Fibroblast of skin of left quadriceps (primary cell): ENCODE measurements at regions not wholly inside any gene's neighbourhood (a gene's known extent, or its start where the extent isn't known, plus 50 kb on each side); places are given as distances from the start of the nearest gene placed in this dataset.

Source experiments
- DNase-seq, 2 experiments: peaks; one replicate each; pipeline ENCODE4 v3.0.0-alpha.2; 2013; ENCODE audit warnings: low read depth in 2 of 2

DNA sequence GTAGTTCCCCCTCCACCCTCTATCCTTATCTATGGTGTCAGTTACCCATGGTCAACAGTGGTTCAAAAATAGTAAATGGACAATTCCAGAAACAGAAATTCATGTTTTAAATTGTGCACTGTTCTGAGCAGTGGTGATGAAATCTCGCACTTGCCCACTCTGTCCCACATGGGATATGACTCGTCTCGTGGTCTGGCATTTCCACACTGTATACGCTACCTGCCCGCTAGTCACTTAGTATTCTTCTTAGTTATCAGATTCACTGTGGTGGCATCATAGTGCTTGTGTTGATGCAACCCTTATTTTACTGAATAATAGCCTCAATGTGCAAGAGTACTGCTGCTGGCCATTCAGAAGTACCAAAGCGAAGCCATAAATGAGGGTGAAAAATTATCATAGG is 507.0 kb downstream of the SNAPC1 start:
- DNase-seq, result no peak

DNA sequence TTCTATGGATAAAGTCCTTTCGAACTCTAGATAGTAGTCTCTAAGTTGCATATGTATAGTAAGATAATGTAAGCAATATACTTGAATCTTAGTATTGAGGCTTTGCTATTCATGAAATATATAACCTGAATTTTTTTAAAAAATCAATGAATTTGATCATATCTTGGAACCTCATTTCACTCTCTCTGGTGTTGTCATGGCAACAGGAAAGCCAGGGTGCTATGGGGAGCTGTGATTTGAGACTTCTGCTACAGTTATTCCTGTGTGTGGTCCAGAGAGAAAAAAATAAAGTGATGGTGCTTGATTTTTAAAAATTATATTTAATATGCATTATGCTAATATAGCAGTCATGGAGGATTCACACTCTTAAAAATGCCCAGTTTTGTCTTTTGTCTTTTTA is 508.0 kb downstream of the SNAPC1 start:
- no peak for DNase-seq

DNA sequence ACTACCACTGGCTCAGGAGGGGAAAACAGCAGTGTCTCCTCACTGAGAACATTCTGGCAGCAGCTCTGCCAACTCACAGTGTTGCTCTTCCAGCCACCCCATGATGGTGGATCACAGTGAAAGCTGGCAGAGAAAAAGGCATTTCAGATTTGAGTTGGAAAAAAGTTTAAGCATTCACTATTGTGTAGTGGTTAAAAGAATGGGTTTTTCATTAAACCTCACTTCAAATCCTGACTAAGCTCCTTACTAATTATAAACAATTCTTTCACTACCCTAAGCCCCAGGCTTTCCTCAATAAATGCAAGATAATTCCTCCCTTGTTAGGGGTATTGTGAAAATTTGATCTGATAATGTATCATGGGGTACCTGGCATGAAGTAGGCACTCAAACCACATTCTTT is 518.1 kb downstream of the SNAPC1 start:
- no peak for DNase-seq

DNA sequence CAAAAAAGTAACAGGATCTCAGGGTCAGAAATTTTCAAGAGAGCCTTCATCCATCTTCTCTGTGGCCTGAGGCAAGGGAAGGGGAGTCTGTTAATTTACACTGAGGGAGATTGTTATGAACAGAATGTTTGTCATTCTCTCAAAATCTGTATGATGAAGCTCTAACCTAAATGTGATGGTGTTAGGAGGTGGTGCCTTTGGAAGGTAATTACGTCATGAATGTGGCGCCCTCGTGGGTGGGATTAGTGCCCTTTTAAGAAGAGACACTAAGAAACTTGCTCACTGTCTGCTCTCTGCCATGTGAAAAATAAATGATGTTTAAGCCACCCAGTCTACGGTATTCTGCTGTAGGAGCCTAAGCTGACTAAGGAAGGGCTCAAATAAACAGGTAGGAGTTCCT is 521.6 kb downstream of the SNAPC1 start:
- DNase-seq, result no peak

DNA sequence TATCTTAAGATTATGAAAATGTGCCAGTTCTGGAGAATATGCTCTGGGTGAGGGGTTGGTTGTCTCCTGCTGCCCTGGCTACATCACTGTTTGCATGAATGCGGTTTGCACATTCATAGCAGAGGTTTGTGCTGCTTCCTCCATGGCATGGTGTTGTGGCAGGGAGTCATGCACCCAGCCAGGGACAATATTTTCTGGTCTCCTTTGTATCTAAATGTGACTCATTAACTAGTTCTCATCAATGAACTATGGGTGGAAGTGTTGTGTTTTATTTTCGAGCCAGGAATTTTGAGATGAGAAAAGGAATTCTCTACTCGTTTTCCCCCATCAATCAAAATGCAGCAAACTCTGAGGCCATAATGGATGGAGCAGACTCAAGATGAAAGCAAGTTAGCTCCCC is 527.3 kb downstream of the SNAPC1 start:
- peak in 1 of 2 experiments; percentile 1 for DNase-seq

DNA sequence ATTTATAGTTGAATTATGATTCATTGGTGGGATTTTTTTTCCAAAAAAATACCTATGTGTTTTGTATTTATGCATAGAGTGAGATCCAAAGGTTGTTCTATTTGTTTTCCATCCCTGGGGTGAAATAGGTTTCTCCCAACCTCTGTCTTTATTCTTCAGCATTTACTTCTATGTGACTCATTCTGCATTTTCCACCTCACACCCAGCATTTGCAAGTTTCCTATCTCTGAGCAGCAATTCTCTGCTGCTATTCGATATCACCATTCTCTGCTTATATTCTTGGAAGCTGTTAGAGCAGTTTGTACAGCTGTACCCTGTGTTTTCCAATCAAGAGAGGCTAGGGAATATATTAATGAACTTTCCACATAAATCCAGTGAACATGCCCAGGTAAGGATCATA is 538.9 kb downstream of the SNAPC1 start:
- DNase-seq, result no peak

DNA sequence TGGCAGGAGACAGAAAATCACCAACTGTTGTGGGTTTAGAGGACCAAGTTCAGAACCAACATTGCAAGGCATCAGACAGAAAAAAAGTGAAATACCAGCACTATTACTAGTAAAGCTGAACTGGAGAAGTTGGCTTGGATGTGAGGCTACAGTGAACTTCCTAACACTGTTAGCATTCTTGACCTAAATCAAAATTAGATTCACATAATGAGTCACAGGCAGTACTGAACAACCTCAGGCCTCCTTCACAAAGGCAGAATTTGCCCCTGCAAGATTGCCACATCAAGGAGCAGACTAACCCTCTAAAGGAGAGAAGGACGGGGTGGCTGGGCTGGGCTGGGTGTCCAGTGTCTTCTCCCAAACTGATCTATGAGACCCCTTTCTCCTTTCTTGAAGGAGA is 539.7 kb downstream of the SNAPC1 start:
- DNase-seq, result no peak

DNA sequence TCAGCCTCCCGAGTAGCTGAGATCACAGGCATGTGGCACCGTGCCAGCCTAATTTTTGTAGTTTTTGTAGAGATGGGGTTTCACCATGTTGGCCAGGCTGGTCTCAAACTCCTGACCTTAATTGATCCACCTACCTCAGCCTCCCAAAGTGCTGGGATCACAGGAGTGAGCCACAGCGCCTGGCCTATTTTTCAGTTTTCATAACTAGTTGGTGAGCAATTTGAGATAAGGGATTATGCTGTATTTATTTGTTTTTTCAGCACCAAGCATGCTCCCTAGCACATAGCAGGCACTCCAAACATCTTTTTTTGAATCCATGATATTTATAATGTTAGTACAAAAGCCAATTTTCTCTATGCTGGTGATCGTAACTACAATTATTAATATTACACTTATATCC is 541.2 kb downstream of the SNAPC1 start:
- DNase-seq, result no peak

DNA sequence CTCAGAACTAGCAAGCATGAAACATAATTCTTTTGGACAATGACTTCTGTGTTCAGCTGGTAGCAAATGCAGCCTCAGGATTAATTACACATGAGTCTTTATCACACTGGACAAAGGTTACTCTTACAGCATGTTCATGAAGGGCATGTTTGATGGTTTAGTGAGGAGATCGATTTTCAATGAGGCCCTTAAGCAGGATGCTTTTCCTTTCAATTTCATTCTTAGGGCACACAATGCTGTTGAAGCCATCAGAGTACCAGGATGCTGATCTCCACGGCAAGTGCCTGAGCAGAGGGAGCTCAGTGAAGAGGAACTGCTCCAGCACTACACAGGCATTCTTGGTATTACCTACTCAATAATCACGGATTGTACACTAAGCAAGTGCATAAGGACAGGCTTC is 542.0 kb downstream of the SNAPC1 start:
- no peak for DNase-seq

DNA sequence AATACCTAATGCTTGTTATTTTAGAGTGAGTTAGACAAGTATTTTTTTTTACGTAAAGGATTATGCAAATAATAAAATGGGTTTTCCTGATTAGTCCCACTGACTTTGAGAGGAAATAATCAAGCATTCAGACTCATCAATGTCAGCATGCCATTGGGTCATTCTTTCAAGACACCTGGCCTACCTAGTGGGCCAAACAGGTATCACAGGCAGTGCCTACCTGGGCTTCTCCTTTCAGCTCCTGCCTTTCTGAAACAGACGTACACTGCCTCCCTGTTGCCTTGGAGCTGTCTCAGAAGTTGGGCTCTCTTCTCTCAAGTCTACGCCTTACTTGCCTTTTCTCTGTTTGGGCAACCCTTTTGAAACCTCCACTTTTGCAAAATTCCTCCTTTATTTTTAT is 545.6 kb downstream of the SNAPC1 start:
- no peak for DNase-seq

DNA sequence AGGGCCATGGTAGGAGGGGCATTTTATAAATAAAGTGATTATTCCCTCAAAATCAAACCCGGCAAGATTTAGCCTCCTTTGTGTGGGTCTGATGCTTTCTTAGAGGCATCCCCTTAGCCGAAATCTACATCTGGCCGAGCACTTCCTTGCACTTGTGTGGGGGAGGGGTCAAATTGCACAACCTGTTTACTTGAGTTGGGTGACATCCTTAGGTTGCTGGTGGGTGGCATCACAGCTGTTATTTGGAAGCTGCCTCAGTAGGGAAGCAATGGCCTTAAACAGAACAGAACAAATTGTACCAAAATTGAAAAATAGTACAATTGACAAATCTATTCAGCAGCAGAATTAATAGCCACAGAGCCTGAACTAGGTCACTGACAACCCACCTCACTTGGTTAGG is 546.1 kb downstream of the SNAPC1 start:
- no peak for DNase-seq

DNA sequence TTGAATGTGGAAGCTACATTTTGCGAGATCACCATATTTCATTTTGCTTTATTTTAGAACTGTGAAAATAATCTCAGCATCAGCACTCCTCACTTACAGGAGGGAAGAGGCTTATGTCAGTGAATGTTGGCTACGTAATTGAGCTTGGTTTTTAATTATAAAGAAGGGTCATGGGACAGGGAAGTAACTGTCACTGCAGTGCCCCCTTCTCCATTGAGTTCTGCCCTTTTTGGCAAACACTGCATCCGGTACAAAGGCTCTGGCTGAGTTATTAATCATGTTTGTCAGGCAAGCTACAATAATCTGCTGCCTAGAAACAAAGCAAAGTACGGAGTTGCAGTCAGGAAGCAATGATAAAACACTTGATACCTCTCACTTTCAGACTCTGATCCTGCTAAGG is 546.7 kb downstream of the SNAPC1 start:
- DNase-seq, result no peak

DNA sequence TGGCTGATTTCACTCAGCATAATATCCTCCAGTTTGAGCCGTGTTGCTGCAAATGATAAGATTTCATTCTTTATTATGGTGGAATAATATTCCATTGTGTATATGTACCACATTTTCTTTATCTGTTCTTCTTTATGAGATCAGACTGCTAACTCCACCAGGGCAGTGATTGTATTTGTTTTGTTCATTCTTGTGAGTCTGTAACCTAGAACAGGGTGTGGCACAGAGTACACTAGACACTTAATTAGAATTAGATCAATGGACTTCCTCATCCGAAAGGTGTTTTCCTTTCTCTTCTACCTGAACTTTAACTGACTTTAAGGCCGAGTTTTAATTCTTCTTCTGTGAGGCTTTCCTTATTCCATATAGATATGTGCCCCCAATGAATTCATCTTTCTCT is 551.0 kb downstream of the SNAPC1 start:
- DNase-seq, result no peak

DNA sequence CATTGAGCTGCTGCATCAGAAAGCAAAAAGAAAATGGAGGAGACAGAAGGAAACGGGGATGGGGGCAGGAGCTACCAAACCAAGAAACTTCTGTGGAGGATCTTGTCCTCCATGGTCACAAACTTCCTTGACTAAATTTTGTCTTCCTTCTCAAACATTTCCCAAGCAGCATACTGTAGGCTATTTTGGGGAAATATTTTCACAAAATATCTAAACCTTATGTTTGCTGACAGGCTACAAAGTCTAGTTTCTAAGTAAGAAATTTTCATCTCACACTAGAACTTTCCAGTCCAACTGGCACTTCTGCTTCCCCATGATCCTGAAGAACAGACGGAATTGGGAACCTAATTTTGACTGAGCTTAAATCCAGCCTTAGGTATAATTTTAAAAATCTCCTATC is 552.0 kb downstream of the SNAPC1 start:
- DNase-seq, result no peak

DNA sequence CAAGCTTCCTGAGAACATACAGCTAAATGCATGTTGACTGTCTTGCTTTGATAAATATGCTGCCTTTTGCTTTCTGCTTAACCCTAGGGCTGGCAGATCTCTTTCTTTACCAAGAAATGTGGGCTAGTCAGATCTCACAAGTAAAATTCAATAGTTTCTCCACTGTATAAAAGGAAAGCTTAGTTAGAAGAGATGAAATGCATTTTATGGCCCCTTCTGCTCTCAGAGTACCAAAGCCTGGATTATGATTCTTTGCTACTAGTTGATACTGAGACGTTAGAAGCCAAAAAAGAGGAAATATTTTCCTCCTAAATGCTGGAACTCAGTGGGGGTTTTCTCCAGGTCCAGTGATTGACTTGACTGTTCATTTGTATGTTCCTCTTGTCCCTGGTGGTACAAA is 552.7 kb downstream of the SNAPC1 start:
- no peak for DNase-seq

DNA sequence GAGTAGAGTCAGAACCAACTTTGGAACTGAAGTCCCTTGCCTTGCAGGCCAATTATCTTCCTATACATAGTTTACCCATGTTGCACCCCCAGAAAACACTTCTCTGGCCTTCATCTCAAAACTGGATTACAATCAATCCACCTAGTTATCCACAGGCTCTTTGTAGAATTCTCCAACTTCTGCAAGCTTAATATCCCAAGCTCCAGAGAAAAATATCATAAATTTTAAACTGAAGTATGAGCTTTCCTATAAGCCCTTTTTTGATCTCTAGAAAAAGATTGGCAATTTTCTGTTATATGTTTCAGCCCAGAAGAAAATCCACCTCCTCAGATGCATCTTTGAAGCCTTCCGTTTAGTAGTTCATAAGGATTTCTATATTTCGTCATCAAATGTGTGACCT is 553.4 kb downstream of the SNAPC1 start:
- DNase-seq, result no peak

DNA sequence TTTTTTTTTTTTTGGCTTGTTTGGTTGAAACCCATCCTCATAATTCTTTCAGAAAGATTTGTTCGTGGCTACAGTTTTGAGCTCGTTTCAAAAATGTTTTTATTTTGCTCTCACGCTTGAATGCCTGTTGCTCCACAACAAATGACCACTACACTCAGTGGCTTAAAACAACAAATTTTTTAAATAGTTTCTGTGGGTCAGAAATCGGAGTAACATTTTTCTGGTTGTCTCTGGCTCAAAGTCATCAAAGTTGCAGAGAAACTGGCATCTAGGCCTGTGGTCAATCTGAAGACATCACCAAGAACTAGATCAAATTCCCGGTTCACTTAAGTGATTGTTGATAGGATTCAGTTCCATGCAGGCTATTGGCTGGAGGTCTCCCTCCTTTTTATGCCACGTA is 560.0 kb downstream of the SNAPC1 start:
- no peak for DNase-seq

DNA sequence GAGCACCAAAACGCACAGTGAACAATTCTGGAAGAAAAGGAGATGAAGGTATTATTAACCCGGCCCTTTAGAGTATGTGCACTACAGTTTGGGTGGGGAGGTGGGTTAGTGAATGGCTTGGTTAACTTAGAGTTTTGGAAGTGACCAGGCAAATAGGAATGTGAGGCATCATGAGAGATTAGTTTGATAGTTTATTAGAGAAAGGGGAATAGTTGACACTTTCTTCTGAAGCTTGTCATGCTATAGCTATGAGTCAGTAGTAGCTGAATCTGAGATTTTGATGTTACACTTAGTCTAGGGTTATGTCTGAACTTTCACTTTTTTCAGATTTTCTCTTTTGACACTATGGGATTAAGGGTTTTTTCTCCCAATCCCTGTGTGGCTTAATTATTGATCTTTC is 567.2 kb downstream of the SNAPC1 start:
- peak; percentile 1 to 3 for DNase-seq

DNA sequence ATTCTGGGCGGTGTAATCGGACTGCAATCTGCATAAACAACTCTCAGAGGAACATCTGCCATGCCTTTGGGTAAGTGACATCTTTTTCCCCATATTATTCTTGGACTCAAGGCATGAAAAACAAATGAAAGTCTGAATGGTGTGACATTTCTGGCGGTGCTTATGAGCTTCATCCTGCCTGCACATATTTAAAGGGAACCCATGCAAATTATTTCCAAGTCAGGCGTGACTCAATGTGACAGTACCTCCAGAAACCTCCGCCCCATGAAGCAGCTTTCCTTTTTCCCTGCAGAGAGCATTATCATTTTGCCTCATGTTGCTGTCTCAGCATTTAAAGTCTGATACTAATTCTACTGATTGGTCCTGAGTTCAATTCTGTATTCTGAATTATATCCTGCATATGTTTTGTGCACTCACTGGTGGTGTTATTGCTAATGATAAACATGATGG is 585.4 kb downstream of the SNAPC1 start:
- DNase-seq, result no peak

DNA sequence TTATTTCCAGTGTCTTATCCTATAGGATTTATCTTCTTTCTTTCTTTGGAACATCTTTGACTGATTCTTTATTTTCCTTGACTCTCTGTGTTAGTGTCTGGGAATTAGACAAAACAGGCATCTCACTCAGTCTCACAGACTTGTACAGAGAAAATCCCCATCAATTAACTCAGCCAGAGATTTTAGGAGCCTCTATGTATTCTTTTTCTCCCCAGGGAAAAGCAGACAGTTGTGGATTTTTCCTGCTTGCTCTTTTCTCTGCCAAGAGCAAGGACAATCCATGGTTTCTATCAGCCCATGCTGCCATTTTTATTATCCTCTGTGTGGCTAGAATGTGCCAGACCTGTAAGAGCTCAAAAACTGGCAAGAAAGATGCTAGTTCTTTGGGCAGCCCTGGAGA is 595.1 kb downstream of the SNAPC1 start:
- no peak for DNase-seq

DNA sequence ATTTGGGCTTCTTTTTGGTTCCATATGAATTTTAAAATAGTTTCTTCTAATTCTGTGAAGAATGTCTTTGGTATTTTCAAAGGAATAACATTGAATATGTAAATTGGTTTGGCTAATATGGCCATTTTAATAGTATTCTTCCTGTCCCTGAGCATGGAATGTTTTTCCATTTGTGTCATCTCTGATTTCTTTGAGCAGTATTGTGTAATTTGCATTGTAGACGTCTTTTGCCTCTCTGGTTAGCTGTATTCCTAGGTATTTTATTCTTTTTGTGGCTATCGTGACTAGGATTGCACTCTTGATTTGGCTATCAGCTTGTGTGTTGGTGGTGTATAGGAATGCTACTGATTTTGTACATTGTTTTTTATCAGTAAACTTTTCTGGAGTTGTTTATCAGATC is 601.9 kb downstream of the SNAPC1 start:
- no peak for DNase-seq

DNA sequence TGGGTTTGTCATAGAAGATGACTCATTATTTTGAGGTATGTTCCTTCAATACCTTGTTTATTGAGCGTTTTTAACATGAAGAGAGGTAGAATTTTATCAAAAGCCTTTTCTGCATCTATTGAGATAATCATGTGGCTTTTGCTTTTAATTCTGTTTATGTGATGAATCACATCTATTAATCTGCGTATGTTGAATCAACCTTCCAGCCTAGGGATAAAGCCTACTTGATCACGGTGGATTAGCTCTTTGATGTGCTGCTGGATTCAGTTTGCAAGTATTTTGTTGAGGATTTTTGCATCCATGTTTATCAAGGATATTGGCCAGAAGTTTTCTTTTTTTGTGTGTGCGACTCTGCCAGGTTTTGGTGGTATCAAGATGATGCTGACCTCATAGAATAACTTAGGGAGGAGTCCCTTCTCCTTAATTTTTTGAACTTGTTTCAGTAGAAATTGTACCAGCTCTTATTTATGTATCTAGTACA is 602.6 kb downstream of the SNAPC1 start:
- no peak for DNase-seq

DNA sequence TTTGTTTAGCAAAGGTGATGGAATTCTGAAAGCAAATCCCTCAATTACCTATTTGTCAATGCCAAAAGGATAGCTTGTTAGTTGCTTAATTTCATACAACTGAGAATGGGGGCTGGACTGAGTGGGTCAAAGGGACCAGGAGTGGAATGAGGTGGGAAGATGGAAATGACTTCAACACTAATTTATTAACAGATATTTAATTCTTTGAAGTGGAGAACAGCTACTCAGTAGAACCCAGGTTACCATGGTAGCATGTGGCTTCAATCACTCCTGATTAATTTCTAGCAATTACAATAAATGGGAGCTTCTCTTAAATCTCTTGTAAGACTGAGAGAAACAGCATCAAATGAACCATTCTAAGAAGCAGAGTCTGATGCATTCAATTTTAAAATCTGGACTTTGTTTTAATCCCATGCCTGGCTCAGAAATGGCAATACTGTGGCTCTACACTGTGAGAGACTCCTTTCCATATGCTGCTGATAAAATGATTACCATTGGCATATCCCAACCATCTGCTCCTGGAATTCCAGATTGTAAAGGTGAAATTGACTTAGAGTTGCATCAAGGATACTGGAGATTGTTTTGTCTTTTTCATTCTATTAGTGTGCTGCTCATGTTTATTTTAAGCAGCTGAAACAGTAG is 607.8 kb downstream of the SNAPC1 start:
- DNase-seq, result no peak

DNA sequence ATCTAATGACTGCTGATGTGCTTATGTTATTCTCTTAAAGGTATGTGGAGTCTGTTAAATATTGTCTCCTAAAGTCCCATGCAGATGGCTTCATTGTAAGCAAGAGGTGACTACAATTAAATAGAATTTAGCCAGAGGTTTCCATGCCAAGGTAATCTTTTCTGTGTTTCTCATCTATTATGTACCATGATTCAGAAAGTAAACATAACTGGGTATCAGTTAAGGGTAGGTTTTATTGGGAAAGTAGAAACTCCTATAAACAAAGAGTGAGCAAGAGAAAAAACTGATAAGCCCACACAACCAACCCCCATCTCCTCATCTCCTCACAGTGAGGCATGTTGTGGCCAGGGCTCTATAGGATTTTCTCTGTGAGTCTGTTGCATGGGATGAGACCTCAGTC is 611.7 kb downstream of the SNAPC1 start:
- DNase-seq, result no peak
